GM10248 (cell line): ENCODE measurements at regions not wholly inside any gene's neighbourhood (a gene's known extent, or its start where the extent isn't known, plus 50 kb on each side); places are given as distances from the start of the nearest gene placed in this dataset.

Experiments used
- CTCF ChIA-PET: fragments of 300-600 bp; sonication (Branson Sonifier 250); formaldehyde crosslinking; extraction: SDS; loops from one replicate; lab custom pipeline; 2021; ENCODE audit warnings: antibody characterized with exemption; lab: Yijun Ruan, JAX
- POLR2A ChIA-PET: fragments of 350-650 bp; sonication (Branson Sonifier 250); formaldehyde crosslinking; extraction: SDS; loops from one replicate; lab custom pipeline; 2020; ENCODE audit warnings: antibody characterized with exemption; lab: Yijun Ruan, JAX
- DNase-seq: peaks from one replicate; pipeline ENCODE4 v3.0.0; 2012; ENCODE audit errors: extremely low spot score
- TF ChIP-seq, protein P1 (sequence below): IDR thresholded peaks from 2 replicates; pipeline ENCODE4 v1.5.1; 2012; ENCODE audit warnings: mild to moderate bottlenecking, low read depth; ENCODE audit errors: extremely low read depth, missing control alignments, control extremely low read depth

DNA sequence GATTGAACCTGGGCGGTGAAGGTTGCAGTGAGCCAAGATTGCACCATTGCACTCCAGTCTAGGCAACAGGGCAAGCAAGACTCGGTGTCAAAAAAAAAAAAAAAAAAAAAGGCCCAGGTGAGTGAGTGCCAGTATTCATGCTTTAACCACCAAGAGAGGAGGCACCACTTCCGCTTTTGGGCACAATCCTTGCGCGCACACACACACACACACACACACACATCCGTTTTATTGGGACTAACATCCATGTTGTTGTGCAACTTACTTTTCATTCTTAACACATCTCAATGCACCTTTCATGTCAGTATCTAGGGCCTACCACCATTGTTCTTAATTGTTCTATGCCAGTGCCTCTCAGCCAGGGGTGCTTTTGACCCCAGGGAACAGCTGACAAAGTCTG lies 263.0 kb downstream of the CDC5L start:
- DNase-seq: no peak

DNA sequence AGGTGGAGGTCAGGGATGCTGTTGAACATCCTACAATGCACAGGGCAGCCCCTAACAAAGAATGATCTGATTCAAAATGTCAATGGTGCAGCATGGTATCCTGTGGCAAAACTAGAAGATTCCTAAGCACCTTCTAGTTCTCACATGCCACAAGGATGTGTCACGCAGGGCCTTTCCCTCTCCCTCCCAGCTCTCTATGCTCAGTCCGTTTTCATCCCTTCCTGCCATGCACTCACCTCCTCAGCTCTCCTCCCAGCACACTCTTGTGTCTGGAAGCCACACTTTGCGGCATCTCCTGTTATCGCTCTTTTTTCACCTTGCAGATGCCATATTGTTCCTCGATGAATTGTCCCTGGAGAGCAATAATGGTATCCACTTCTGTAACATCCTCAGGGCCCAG lies 263.4 kb downstream of the CDC5L start:
- DNase-seq: no peak
- ChIA-PET POLR2A (no interaction called here), CTCF (interaction anchor here (0.6 kb wide), 1 partner anchor 8 kb away, joined by 3 read pairs; no protein-coding TSS in a partner anchor)
- TF ChIP-seq, protein P1, sequence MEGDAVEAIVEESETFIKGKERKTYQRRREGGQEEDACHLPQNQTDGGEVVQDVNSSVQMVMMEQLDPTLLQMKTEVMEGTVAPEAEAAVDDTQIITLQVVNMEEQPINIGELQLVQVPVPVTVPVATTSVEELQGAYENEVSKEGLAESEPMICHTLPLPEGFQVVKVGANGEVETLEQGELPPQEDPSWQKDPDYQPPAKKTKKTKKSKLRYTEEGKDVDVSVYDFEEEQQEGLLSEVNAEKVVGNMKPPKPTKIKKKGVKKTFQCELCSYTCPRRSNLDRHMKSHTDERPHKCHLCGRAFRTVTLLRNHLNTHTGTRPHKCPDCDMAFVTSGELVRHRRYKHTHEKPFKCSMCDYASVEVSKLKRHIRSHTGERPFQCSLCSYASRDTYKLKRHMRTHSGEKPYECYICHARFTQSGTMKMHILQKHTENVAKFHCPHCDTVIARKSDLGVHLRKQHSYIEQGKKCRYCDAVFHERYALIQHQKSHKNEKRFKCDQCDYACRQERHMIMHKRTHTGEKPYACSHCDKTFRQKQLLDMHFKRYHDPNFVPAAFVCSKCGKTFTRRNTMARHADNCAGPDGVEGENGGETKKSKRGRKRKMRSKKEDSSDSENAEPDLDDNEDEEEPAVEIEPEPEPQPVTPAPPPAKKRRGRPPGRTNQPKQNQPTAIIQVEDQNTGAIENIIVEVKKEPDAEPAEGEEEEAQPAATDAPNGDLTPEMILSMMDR: no peak

More for the DNA sequence above, 263.0 kb downstream of the CDC5L start:
- ChIA-PET CTCF (interaction anchor here (0.6 kb wide), 1 partner anchor 9 kb away, joined by 3 read pairs; no protein-coding TSS in a partner anchor), POLR2A (no interaction called here)
- TF ChIP-seq, protein P1: no peak

DNA sequence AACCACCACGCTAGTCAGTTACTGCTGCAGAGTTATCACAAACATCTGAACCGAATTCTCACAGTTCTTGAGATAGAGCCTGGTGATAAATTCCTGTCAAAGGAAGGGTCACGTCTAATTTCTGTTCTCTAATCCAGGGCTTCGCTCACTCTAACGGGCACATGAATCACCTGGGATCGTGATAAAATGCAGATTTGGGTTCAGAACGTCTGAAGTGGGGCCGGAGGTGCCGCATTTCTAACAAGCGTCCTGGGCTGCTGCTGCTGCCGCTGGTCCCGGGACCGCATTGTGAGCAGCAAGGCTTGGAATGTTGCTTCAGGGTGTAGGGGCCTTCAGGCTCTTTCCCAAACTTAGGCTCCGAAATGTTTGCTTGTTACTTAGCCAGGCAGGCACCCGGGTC lies 264.1 kb downstream of the CDC5L start:
- no peak for DNase-seq
- CTCF ChIA-PET: interaction anchor here (2.0 to 6.5 kb wide), 5 partner anchors 10 to 1270 kb away, joined by 5 to 120 read pairs (median 9); no protein-coding TSS in a partner anchor

DNA sequence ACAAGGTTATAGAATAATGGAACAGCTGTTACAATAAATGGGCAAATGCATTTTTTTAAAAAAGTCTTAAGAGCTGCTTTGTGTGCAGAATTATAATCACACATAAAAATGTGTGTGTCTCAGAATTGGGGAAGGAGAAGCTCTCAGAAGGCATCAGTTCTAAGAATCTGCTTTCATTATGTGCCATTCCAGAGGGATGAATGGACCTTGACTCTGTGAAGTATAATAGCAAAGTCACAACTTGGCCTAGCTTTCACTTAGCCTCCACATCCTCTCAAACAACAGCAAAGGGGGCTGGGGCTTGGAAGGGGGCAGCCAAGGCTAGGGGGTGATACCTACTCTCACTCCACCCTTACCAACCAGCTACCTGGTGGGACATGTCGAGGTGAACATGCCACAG lies 265.0 kb downstream of the CDC5L start:
- POLR2A ChIA-PET: no interaction called here
- CTCF ChIA-PET: interaction anchor here (1.1 to 6.5 kb wide), 8 partner anchors 9 to 1278 kb away, joined by 3 to 120 read pairs (median 7); no protein-coding TSS in a partner anchor
- TF ChIP-seq, protein P1: no peak
- no peak for DNase-seq

More for the DNA sequence above, 264.1 kb downstream of the CDC5L start:
- TF ChIP-seq, protein P1: no peak
- POLR2A ChIA-PET: no interaction called here

DNA sequence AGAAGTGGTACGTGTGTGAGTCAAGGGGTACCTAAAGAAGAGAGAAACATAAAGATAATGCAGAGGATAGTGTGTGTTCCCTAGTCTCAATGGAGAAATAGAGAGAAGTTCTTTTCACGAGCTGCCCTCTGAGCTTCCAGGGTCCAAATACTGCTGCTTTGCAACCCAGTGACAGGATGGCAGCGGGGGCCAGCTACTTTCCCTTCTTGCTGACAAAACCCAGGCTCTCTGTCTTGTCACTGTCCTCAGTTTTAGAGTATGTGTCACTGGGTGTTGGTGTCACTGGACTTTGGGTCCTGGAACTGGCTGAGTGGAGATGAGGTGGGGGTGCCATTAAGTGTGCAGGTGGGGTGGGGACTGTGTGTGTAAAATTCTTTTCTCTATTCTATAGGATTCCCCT lies 265.6 kb downstream of the CDC5L start:
- DNase-seq: no peak
- TF ChIP-seq, protein P1: no peak
- POLR2A ChIA-PET: no interaction called here
- CTCF ChIA-PET: interaction anchor here (1.1 to 6.5 kb wide), 8 partner anchors 9 to 1277 kb away, joined by 3 to 120 read pairs (median 7); no protein-coding TSS in a partner anchor

DNA sequence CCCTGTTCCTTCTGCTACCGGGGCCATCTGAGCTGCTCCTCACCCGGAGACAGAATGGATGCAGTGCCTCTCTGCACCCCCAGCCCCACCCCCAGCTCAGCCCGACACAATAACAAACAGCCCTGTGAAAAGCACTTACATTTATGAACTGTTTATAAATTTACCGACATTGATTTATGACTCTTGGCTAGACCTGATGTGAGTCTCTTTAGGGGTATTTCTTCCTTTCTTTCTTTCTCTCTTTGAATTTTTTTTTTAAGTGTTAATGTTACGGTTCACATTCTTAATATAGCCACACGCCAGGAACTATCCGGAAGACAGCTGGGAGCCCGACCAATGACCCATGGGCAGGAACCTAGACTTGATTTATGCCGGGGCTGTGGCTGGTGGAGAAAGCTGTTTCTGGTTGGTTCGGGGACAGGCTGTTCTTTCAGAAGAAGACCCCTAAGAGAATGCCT lies 266.3 kb downstream of the CDC5L start:
- POLR2A ChIA-PET: no interaction called here
- TF ChIP-seq, protein P1: no peak
- CTCF ChIA-PET: interaction anchor here (1.1 to 6.5 kb wide), 5 partner anchors 13 to 1276 kb away, joined by 3 to 120 read pairs (median 5); no protein-coding TSS in a partner anchor
- no peak for DNase-seq
